Astrocyte (in vitro differentiated cells and primary cell): ENCODE measurements at regions not wholly inside any gene's neighbourhood (a gene's known extent, or its start where the extent isn't known, plus 50 kb on each side); places are given as distances from the start of the nearest gene placed in this dataset.

ENCODE experiments used
- DNase-seq: peaks from one replicate; pipeline ENCODE4 v3.0.0-alpha.2; 2010; ENCODE audit warnings: low read depth
- FAIRE-seq: peaks from 2 replicates; lab custom pipeline; 2011; peaks lifted over from hg19 to GRCh38; lab: Jason Lieb, UNC
- H2AFZ ChIP-seq: 2 replicates; pipeline ENCODE4 v1.6.0; 2012; ENCODE audit warnings: low read depth, low read length, inconsistent platforms
- H3K27ac ChIP-seq: 2 replicates; pipeline ENCODE4 v1.5.1; 2011; ENCODE audit warnings: low read depth, low read length, inconsistent platforms
- H3K27me3 ChIP-seq: 2 replicates; pipeline ENCODE4 v1.6.0; 2011; ENCODE audit warnings: low read length, inconsistent platforms; ENCODE audit not compliant: insufficient read depth
- H3K36me3 ChIP-seq: 2 replicates; pipeline ENCODE4 v1.5.1; 2011; ENCODE audit warnings: low read length, inconsistent platforms; ENCODE audit not compliant: insufficient read depth
- H3K4me1 ChIP-seq: 2 replicates; pipeline ENCODE4 v1.5.1; 2011; ENCODE audit warnings: low read length, inconsistent platforms; ENCODE audit not compliant: insufficient read depth
- H3K4me2 ChIP-seq: 2 replicates; pipeline ENCODE4 v1.6.0; 2012; ENCODE audit warnings: low read length, inconsistent platforms
- H3K4me3 ChIP-seq: 2 replicates; pipeline ENCODE4 v1.5.1; 2011; ENCODE audit warnings: low read depth, mild to moderate bottlenecking, low read length, inconsistent platforms; ENCODE audit not compliant: insufficient read depth
- H3K79me2 ChIP-seq: 2 replicates; pipeline ENCODE4 v1.6.0; 2012; ENCODE audit warnings: mild to moderate bottlenecking, low read length, inconsistent platforms; ENCODE audit not compliant: insufficient read depth
- H3K9ac ChIP-seq: 2 replicates; pipeline ENCODE4 v1.6.0; 2012; ENCODE audit warnings: mild to moderate bottlenecking, low read length, inconsistent platforms
- H3K9me3 ChIP-seq: 2 replicates; pipeline ENCODE4 v1.5.1; 2012; ENCODE audit warnings: low read depth, mild to moderate bottlenecking, low read length, inconsistent platforms; ENCODE audit not compliant: insufficient read depth
- H4K20me1 ChIP-seq: 2 replicates; pipeline ENCODE4 v1.6.0; 2012; ENCODE audit warnings: low read length, inconsistent platforms; ENCODE audit not compliant: insufficient read depth
- H3K27ac Mint-ChIP-seq: one replicate; pipeline ENCODE4 v1.8.0; 2021; ENCODE audit warnings: mild to moderate bottlenecking, mixed read lengths; ENCODE audit not compliant: unreplicated experiment
- H3K27me3 Mint-ChIP-seq: one replicate; pipeline ENCODE4 v1.8.0; 2021; ENCODE audit warnings: low read depth, mixed read lengths; ENCODE audit not compliant: unreplicated experiment
- H3K36me3 Mint-ChIP-seq: one replicate; pipeline ENCODE4 v1.8.0; 2021; ENCODE audit warnings: low read depth, mixed read lengths; ENCODE audit not compliant: unreplicated experiment
- H3K4me1 Mint-ChIP-seq: one replicate; pipeline ENCODE4 v1.8.0; 2021; ENCODE audit warnings: low read depth, mixed read lengths; ENCODE audit not compliant: unreplicated experiment
- H3K4me3 Mint-ChIP-seq: one replicate; pipeline ENCODE4 v1.8.0; 2021; ENCODE audit warnings: mild to moderate bottlenecking, moderate library complexity, mixed read lengths; ENCODE audit not compliant: unreplicated experiment
- H3K9me3 Mint-ChIP-seq: one replicate; pipeline ENCODE4 v1.8.0; 2021; ENCODE audit warnings: mild to moderate bottlenecking, mixed read lengths; ENCODE audit not compliant: unreplicated experiment
- CTCF ChIP-seq: IDR thresholded peaks from 2 replicates; pipeline ENCODE4 v1.5.1; 2011; ENCODE audit warnings: low read depth, mild to moderate bottlenecking, inconsistent platforms, low read length, moderate library complexity; ENCODE audit not compliant: insufficient read depth
- EZH2 ChIP-seq: IDR thresholded peaks from 2 replicates; pipeline ENCODE4 v1.6.1; 2012; ENCODE audit warnings: mild to moderate bottlenecking, low read length, inconsistent platforms; ENCODE audit not compliant: insufficient read depth

GRCh38 chr11:32307913-32308312, 127.4 kb downstream of the WT1 start:
- H3K4me3 ChIP-seq: no peak overlapping the region
- Mint-ChIP-seq H3K9me3 (no peaks in the 10 kb centered on the region), H3K27ac (no peak overlapping the region), H3K27me3 (no peaks in the 10 kb centered on the region), H3K4me3 (no peak overlapping the region), H3K4me1 (peaks cover 6% of the 10 kb centered on the region), H3K36me3 (no peaks in the 10 kb centered on the region)
- no peaks in the 10 kb centered on the region for H3K36me3 ChIP-seq
- no peak for TF ChIP-seq CTCF
- TF ChIP-seq EZH2: no peak
- no peak for DNase-seq
- no peak for FAIRE-seq
- H4K20me1 ChIP-seq: no peaks in the 10 kb centered on the region
- H3K27me3 ChIP-seq: no peaks in the 10 kb centered on the region
- H3K4me1 ChIP-seq: peaks cover 11% of the 10 kb centered on the region
- no peak overlapping the region for H3K4me2 ChIP-seq
- no peak overlapping the region for H3K9ac ChIP-seq
- no peak overlapping the region for H3K27ac ChIP-seq
- no peaks in the 10 kb centered on the region for H3K79me2 ChIP-seq
- no peaks in the 10 kb centered on the region for H3K9me3 ChIP-seq
- H2AFZ ChIP-seq: no peak overlapping the region

DNA sequence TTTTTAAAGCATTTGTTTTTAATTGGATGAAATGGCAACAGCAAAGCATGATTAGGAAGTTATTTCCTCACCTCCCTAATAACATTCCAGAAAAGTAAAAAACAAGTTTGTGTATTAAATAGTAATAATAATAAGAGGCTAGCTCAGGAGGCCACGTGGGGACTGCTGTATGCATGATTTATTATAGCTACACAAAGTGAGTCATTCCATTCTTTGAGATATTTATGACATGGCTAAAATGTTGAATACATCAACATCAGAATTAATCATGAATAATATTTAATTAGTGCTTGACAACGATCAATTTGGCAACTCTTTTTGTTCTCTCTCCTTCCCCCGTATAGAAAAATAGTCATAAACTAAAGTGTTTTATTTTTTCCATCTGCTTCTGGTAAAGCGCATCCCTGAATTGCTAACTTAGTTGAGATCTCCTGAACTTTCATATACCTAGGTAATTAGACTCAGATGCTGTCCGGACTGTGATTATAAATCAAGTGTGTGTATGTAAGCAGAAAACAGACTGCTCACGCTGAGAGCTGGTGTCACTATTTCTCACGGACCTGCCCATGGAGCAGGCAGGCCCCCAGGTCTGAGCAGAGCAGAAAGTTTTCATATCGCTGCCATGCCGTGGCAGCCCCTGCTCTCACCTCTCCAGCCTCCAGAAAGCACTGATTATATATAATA, 125.7 kb downstream of the WT1 start:
- Histone ChIP-seq H4K20me1 (no peaks in the 10 kb centered on the region), H3K27me3 (no peaks in the 10 kb centered on the region), H3K4me1 (peaks cover 16% of the 10 kb centered on the region), H3K4me2 (no peak overlapping the region), H3K79me2 (no peaks in the 10 kb centered on the region), H2AFZ (no peak overlapping the region), H3K36me3 (no peaks in the 10 kb centered on the region), H3K9me3 (no peaks in the 10 kb centered on the region), H3K27ac (no peak overlapping the region), H3K4me3 (no peak overlapping the region), H3K9ac (no peak overlapping the region)
- Mint-ChIP-seq H3K4me3 (no peak overlapping the region), H3K27ac (no peak overlapping the region), H3K36me3 (no peaks in the 10 kb centered on the region), H3K4me1 (peaks cover under 1% of the 10 kb centered on the region), H3K9me3 (no peaks in the 10 kb centered on the region), H3K27me3 (no peaks in the 10 kb centered on the region)
- TF ChIP-seq CTCF: no peak
- TF ChIP-seq EZH2: no peak
- no peak for DNase-seq
- FAIRE-seq: no peak

GRCh38 chr11:32310214-32310601, 125.1 kb downstream of the WT1 start:
- H3K9me3 ChIP-seq: no peaks in the 10 kb centered on the region
- no peaks in the 10 kb centered on the region for H3K4me1 Mint-ChIP-seq
- H3K4me2 ChIP-seq: no peak overlapping the region
- H3K4me3 ChIP-seq: no peak overlapping the region
- no peak overlapping the region for H3K9ac ChIP-seq
- no peak overlapping the region for H3K27ac Mint-ChIP-seq
- H2AFZ ChIP-seq: no peak overlapping the region
- no peak overlapping the region for H3K27ac ChIP-seq
- no peak for TF ChIP-seq CTCF
- no peak for TF ChIP-seq EZH2
- DNase-seq (no peak), FAIRE-seq (no peak)
- H3K27me3 ChIP-seq: no peaks in the 10 kb centered on the region
- H3K79me2 ChIP-seq: no peaks in the 10 kb centered on the region
- no peak overlapping the region for H3K4me3 Mint-ChIP-seq
- H3K27me3 Mint-ChIP-seq: no peaks in the 10 kb centered on the region
- H3K36me3 Mint-ChIP-seq: no peaks in the 10 kb centered on the region
- no peaks in the 10 kb centered on the region for H4K20me1 ChIP-seq
- H3K9me3 Mint-ChIP-seq: no peaks in the 10 kb centered on the region
- H3K4me1 ChIP-seq: peaks cover 16% of the 10 kb centered on the region
- no peaks in the 10 kb centered on the region for H3K36me3 ChIP-seq
